Activated CD4-positive, alpha-beta T cell treated with anti-CD3 and anti-CD28 coated beads, Interleukin-10, Interleukin-2, amounts not matched to agents 100 ng/mL and 50 ng/mL, durations not matched to agents 16 hours and 8 hours (primary cell): ENCODE measurements at regions not wholly inside any gene's neighbourhood (a gene's known extent, or its start where the extent isn't known, plus 50 kb on each side); places are given as distances from the start of the nearest gene placed in this dataset.

Experiments used
- DNase-seq: peaks from one replicate; pipeline ENCODE4 v3.0.0-alpha.2; 2020

GRCh38 chr4:4625488-4625887, 83.6 kb upstream of the STX18 start:
- no peak for DNase-seq

DNA sequence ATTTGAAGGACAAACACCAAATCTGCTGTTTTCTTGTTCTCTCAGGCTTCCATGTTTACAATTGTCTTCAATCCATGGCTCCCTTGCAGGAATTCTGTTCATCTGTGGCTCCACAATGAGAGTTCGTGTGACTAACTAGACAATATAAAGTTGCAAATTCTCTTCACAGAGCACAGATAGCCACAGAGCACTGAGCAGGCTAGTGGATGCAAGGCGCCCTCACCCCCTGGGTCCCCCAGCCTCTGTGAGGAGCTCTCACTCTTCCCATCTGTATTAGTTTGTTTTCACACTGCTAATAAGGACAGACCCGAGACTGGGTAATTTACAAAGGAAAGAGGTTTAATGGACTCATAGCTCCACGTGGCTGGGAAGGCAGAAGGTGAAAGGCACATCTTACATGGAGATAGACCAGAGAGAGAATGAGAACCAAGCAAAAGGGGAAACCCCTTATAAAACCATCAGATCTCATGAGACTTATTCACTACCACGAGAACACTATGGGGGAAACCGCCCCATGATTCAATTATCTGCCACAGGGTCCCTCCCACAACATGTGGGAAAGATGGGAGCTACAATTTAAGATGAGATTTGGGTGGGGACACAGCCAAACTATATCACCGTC, 82.5 kb upstream of the STX18 start:
- DNase-seq: no peak

DNA sequence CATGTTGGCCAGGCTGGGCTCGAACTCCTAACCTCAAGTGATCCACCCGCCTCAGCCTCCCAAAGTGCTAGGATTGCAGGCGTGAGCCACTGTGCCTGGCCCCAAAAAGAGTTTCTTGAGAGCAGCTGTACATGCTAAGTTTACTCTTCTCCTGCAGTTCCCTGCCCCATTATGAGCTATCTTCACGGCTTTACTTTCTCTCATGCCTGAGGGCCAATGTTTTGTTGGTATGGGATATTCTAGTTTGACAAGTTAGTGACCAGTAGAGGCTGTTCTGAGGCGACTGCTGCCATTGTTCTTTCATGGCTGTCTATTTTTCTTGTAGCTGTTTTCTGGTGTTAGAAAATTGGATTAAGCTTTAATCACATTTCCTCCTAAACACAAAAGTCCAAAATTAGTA, 78.0 kb upstream of the STX18 start:
- no peak for DNase-seq

DNA sequence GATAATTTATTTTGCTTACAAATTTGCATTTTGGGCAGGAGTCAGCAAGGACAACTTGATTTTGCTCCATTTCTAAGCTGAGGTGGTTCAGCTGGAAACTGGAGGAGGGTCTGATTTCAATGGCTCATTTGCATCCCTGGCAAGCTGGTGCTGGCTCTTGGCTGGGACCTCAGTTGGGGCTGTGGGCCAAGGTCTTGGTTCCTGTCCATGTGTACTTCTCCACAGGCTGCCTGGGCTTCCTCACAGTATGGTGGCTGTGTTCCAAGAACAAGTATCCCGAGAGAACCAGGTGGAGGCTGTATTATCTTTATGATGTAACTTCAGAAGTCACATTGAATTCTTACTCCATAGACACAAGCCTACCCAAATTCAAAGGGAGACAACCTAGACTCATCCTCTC, 77.0 kb upstream of the STX18 start:
- DNase-seq: no peak

DNA sequence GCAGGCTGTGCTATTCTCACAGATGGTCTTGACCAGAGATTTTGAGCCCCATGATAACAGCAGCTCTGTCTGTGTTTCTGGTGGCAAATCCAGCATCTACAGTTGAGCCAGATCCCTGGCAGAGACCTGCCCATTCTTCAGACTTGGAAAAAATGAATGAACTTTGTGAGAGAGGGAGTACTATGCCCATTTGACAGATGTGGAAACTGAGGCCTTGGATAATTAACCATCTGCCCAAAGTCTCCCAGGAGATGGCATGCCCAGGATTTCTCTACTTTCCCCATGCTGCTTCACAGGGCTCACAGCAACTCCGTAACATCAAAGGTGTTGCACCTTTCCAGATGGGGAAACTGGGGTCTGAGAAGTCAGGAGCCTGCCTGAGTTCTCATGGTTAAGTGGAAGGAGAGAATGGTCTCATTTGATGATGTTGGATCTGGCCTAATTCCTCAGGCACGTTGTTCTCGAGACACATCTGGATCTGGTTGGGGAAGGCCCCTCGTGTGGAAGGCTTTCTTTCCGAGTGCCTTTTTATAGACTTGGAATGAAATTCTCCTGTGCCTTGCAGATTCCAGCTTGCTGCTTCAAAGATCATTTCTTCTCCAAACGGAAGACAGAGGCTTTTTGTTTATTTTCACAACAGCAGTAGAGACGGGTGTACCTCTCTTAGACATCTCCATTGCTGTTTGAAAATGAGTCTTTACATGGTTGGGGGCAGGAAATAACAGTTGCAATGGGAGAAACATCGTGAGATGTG, 73.3 kb upstream of the STX18 start:
- no peak for DNase-seq

- no peak for DNase-seq
Observed at GRCh38 chr4:4613641-4614286, 71.9 kb upstream of the STX18 start.

- DNase-seq: no peak
Observed at GRCh38 chr4:4613126-4613465, 71.2 kb upstream of the STX18 start.

GRCh38 chr4:4610672-4611071, 68.8 kb upstream of the STX18 start:
- DNase-seq: no peak

DNA sequence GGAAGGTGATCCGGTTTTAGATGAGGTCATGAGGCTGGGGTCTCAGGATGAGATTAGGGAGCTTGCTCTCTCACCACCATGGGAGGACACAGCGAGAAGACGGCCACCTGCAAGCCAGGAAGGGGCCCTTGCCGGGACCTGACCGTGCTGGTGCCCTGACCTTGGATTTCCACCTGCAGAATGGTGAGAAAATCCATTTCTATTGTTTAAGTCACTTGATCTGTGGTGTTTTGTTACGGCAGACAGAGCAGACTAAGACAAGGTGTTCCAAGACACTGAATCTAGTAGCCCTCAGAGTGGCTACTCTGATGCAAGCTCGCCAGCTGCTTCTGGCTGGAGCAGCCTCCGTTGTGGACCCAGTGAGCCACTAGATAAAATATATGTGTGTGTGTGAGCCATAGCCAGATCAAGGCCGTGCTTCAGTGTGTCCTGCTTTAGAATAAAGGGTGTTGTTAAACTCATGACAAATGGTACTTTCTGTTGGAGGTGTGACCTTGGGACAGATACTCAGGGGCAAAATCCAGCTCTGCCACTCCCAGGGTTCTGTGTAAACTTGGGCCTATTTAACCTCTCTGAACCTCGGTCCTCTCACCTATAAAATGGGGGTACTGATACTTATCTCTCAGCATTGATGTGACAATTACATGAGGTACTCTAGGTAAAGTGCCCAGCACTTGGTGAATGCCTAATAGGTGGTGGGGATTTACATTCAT, 67.9 kb upstream of the STX18 start:
- no peak for DNase-seq

DNA sequence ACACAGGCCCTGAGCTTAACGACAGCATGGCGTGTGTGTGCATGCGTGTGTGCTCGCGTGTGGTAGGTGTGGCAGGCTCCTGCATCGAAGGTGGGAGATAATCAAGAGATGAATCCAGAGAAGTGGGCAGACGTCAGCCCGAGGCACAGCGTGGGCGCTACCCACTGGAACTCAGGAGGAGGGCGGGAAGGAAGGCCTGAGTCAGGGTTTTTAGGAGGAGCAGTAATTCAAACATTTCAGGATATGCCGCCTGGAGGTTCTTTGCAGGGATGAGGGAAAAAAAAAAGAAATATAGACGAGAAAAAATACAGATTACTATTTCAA, 66.3 kb upstream of the STX18 start:
- DNase-seq: no peak

DNA sequence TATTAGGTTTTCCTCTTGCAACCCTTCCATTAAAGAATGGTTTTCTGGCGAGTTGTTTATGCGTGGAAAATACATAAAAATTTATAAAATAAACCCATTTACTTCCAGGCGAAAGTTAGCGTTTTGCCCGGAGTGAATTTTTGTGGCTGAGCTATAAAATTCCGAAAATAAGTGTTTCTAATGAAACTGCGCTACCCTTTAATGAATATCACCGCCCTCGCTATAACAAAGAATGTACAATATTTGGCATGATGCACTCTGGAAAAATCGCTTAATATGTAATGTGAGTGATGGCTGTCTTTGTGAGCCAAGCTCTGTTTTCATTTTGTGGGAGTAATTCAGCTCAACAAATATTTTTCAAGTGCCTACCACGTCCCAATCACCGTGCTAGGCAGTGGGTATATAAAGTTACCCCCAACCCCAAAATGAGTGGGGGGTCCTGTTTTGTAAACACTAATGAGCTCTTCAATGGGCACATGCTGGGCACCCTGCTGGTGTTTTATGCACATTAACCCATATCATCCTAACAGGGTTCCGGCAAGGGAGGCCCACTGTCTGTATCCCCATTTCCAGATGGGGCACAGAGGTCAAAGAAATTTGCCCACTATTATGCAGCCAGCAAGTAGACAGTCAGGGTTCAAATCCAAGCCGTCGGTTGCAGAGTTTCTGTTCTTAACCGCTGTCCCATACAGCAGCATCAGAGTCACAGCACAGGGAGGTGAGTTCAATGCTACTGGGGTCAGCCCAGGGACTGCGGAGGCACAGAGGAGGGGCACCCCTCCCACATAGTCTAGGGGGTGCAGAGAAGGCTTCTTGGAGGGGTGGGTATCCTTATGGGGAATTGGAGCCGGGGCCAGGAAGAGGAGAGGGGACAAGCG, 65.7 kb upstream of the STX18 start:
- no peak for DNase-seq

DNA sequence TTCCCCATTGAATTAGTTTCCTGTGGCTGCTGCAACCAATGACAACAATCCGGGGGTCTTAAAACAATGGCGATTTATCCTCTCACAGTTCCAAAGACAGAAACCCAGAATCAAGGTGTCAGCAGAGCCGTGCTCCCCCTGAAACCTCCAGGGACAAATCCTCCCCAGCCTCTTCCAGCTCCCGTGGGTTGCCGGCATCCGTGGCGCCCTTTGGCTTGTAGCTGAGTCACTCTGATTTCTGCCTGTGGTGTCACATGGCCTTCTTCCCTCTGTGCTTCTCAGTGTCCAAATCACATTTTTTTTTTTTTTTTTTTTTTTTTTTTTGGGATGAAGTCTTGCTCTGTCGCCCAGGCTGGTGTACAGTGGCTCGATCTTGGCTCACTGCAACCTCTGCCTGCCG, 64.5 kb upstream of the STX18 start:
- DNase-seq: no peak

GRCh38 chr4:4605849-4606248, 64.0 kb upstream of the STX18 start:
- no peak for DNase-seq

- DNase-seq: no peak
Observed at GRCh38 chr4:4603592-4603991, 61.7 kb upstream of the STX18 start.

- no peak for DNase-seq
Observed at GRCh38 chr4:4603067-4603466, 61.2 kb upstream of the STX18 start.

- no peak for DNase-seq
Observed at GRCh38 chr4:4602468-4602867, 60.6 kb upstream of the STX18 start.

GRCh38 chr4:4601803-4602369, 60.0 kb upstream of the STX18 start:
- DNase-seq: no peak

DNA sequence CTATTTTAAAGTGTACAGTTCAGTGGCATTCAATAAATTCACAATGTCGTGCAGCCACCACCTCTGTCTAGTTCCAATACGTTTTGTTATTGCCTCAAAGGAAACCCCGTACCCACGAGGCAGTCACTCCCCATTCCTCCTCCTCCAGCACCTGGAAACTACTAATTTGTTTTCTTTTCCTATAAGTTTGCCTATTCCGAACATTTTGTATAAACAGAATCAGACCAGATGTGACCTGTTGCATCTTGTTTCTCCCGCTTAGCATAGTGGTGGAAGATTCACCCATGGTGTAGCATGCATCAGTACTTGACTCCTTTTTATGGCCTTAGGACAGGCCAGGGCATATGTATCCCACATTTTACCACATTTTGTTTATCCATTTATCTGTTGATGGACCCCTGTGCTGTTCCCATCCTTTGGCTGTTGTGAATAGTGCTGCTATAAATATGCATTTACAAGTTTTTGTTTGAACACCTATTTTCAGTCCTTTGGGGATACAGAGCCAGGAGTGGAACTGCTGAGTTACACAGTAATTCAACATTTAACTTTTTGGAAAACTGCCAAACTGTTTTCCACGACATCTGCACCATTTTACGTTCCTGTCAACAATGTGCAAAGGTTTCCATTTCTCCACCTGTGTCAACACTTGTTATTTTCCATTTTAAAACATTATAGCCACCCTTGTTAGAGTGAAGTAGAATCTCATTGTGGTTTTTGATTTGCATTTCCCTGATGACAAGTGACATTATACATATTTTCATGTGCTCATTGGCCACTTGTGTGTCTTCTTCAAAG, 57.8 kb upstream of the STX18 start:
- no peak for DNase-seq

DNA sequence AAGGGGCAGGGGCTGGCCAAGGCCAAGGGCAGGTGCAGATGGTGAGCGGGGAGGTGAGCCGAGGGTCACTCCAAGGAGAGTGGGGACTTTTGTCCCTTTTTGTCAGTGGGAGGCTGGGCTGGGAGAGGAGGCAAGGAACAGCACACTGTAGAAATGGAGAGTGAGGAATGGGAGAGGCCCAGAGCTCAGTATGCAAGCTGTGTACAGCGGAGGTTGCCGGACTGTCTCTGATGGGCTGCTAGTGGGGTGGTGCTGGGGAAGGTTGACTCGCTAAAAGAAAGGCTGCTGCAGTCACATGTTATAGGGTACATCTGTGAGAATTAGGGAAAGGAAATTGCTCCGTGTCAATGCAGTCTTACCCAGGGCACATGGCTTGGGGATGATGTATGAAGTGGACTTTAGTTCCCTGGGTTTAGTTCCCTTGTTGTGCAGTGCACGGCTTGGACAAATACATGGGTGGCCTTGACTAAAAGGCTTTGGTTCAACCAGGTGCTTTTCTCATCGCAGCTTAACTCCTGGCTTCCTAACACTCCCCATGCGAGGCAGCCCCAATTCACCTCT, 57.1 kb upstream of the STX18 start:
- no peak for DNase-seq

DNA sequence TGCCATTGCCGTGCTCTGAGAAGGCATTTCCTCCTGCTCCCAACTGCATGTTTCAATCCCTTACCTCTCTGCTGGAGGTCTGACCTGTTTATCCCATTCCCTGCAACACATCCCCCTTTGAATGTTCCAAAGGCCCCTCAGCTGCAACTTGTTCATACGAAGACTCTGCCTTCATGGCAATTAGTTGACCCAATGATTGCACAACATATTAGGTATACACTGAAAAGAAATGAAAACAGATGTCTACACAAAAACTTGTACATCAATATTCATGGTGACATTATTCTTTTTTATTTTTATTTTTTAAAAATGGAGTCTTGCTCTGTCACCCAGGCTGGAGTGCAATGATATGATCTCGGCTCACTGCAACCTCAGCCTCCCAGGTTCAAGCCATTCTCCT, 54.9 kb upstream of the STX18 start:
- DNase-seq: no peak

DNA sequence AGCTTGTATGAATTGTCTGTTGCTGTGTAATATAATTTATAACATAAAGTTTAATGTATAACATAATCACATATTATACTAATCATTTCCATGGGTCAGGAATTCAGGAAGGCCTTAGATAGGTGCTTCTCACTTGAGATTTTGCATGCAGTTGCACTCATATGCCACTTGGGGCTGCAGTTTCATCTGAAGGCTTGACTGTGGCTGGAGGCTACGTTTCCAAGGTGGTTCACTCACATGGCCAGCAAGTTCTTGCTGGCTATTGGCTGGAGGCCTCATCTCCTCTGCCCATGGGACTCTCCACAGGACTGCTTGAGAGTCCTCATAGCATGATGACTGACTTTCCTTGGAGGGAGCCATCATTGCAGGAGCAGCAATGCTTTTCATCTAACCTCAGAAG, 53.4 kb upstream of the STX18 start:
- DNase-seq: no peak
